GM13977 (cell line): ENCODE measurements at regions not wholly inside any gene's neighbourhood (a gene's known extent, or its start where the extent isn't known, plus 50 kb on each side); places are given as distances from the start of the nearest gene placed in this dataset.

Experiments
- DNase-seq: peaks from one replicate; pipeline ENCODE4 v3.0.0; 2012; ENCODE audit warnings: low spot score
- CTCF ChIP-seq: IDR thresholded peaks from 2 replicates; pipeline ENCODE4 v1.5.1; 2012; ENCODE audit warnings: mild to moderate bottlenecking, control low read depth; ENCODE audit not compliant: insufficient read depth; ENCODE audit errors: extremely low read depth, missing control alignments
- in situ Hi-C: fragments of 300-500 bp; cut with MboI; formaldehyde crosslinking; loops from one replicate; pipeline ENCODE4 v1.12.0; 2022; ENCODE audit warnings: low sequenced_read_pairs, low pct_unique_long_range_greater_than_20kb, mixed read lengths, inconsistent platforms; ENCODE audit not compliant: unreplicated experiment

- no peak for DNase-seq
- in situ Hi-C loops, result no loop called here
- TF ChIP-seq CTCF, result no peak
Measured at GRCh38 chr13:57784633-57785032, 153.1 kb downstream of the PCDH17 start.

- no peak for DNase-seq
- no peak for TF ChIP-seq CTCF
- in situ Hi-C loops, result no loop called here
Measured at GRCh38 chr13:57787058-57787791, 155.7 kb downstream of the PCDH17 start.

- TF ChIP-seq CTCF, result no peak
- DNase-seq, result no peak
- in situ Hi-C loops, result no loop called here
Measured at GRCh38 chr13:57799624-57800023, 168.1 kb downstream of the PCDH17 start.

GRCh38 chr13:57813651-57814050 is 182.1 kb downstream of the PCDH17 start:
- no peak for TF ChIP-seq CTCF
- DNase-seq, result no peak
- in situ Hi-C loops, result no loop called here

GRCh38 chr13:57815600-57815999 is 184.1 kb downstream of the PCDH17 start:
- in situ Hi-C loops, result no loop called here
- TF ChIP-seq CTCF, result no peak
- DNase-seq, result no peak

GRCh38 chr13:57820924-57821323 is 189.4 kb downstream of the PCDH17 start:
- no peak for TF ChIP-seq CTCF
- no peak for DNase-seq
- in situ Hi-C loops, result no loop called here
